NCI-H748 treated with DMSO at 0.1 percent for 48 hours (cell line): ENCODE measurements at regions not wholly inside any gene's neighbourhood (a gene's known extent, or its start where the extent isn't known, plus 50 kb on each side); places are given as distances from the start of the nearest gene placed in this dataset.

Experiments
- DNase-seq: peaks from one replicate; lab custom pipeline; 2025; lab: John Stamatoyannopoulos, UW

DNA sequence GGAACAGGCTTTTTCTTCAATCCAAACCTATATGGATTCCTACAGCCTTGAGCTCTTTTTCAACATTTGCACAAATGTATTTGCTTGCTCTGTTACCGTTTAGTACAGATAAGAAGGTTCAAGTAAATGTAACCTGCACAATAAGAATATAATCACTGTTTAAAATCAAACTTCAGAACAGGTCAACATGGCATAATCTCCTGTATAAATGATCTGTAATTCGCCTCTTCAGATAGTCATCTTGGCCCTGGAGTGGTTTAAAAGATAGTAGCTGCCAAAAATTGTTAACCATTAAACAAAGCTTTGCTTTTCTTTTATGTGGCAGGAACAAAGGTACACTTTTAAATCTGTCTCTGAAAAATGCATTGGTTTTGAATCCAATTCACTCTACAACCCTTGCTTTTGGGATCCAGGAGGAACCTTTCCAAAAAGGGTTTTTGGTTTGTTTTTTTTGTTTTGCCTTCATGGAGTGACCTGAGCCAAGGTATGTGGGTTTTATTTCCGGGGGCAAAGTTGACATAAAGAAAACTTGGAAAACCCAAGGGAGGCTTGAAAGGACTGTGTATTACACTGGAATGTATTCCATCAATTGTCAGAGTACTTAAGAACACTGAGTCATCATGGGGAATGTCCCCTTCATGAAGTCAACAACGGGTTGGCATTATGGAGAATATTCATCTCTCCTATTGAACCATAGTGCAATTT is 210.4 kb upstream of the HCCS start:
- DNase-seq: no peak

DNA sequence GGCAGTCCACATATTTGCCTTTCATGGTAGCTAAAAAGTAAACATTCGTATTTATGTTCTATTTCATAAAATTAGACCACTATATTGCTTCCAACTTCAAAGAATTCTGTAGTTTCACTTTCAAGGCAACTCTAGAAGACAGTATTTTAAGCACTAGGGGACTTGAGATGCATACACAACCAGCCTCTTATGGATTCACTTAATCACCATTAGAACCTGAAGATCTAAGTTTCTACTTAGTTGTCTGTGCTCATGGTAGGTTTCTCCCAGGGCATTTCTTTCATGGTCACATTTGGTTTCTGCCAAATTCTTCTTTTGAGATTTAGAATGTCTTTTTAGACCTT is 209.9 kb upstream of the HCCS start:
- no peak for DNase-seq

- no peak for DNase-seq
Observed at GRCh38 chrX:10902001-10902400, 209.1 kb upstream of the HCCS start.

- no peak for DNase-seq
Observed at GRCh38 chrX:10903523-10903922, 207.6 kb upstream of the HCCS start.

DNA sequence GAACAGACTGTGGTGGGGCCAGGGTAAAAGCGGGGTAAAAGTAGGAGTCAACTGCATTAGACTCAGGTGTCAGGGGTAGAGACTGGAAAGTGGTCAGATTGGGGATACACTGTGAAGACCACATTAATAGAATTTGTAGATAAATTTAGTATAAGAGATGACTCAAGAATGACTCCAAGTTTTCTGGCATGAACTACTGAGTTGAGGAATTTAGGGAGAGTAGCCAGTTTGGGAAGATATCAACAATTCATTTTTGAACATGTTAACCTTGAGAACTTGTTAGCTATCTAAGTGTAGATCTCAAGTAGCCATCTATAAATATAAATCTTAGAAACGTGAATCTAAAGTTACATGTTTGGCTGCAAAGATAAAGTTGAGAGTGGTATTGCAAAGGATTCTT is 206.9 kb upstream of the HCCS start:
- no peak for DNase-seq

DNA sequence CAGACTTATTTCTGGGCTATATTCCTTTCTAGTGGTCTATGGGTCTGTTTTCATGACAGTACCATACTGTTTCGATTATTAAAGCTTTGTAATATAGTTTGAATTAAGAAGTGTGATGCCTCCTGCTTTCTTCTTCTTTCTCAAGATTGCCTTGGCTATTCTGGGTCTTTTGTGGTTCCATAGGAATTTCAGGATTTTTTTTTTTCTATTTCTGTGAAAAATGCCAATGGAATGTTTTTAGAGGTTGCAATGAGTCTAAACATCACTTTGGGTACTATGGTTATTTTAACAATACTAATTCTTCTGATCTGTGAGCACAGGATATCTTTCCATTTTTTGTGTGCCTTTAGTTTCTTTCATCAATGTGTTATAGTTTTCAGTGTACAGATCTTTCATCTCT is 204.3 kb upstream of the HCCS start:
- no peak for DNase-seq

GRCh38 chrX:10922159-10922558 is 189.0 kb upstream of the HCCS start:
- DNase-seq: no peak

DNA sequence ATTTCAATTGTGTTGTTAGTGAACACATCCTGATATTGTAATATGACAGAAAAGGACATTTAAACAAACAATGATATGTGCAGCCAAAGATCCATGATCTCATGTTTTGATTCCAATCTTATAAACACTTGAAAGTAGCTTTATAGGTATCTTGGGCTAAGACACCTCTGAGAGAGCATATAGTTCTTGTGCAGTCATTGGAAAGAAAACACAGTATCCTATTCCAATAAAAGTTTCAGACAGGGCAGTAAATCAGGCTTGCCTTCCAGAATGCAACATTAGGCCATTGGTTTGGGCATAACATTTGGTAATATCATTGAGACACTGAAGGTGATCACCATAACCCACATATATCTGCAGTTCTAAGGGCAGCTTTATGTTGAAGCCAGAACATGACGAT is 188.3 kb upstream of the HCCS start:
- DNase-seq: no peak

DNA sequence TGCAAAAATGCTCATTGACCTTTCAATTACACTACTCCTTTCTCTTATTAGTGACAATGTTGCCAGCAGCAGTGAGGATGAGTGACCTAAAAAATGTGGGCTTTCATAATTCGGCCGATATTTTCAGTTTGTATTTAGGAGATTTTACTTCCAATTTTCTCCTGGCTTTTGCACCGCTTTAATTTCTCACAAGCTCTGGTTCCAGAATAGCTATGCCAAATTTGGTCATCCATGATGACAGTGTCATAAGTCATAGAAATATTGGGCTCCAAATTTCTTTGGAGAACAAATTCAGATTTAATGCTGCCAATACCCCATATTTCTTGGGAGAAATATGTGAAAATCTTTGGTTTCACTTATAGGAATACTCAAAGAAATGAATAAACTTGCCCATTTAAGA is 187.7 kb upstream of the HCCS start:
- no peak for DNase-seq

DNA sequence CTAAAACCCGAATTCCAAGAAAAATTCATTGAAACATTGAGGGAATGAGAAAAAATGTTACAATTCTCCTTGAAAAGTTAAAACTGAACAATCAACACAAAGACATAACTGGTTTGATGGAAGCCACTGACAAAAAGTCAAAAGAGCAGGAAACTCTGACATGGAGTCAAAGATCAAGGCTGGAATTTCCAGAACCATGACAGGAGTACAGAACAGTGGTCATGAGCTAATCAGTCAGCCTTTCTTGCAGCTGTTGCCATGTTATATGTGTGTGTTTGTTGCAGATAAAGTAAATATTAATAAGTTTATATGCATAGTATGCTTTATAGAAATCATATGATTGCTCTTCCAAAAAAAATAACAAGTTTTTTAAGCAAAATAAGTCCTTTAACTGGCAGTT is 184.7 kb upstream of the HCCS start:
- no peak for DNase-seq

GRCh38 chrX:10926891-10927290 is 184.2 kb upstream of the HCCS start:
- DNase-seq: no peak

DNA sequence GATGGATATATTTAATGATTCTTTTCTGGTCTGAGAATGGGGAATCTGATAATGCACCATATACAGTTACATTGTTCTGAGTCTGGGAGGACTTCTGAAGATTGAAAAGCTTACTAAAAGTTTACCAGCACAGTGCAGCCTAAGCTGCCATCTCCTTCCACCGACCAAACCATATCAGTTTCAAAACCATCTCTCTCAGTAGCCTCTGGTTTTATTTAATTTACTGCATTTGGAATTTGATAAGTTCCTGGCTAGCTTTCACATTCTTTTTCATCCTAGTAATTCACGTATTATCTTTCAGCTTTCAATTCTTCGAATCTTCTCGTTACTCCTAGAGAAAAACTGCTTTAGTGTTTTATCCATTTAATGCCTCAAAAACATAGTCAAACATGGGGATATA is 181.4 kb upstream of the HCCS start:
- no peak for DNase-seq

DNA sequence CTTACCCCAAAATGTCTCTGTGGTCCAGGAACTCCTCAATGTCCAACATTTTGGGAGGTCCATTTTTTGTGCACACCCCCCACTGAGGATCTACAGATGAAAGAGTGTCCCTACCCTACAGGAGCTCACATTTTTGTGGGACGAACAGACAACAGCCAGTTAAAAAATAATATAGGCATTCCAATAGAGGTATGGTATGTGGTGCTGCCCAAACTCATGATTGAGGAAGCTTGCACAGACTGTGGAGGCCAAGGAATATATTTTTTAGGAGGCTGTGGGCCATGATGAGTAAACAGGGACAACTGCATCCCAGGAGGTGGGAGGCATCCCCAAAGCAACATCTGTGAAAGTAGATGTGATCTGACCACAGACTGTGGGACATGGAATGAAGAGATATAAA is 181.0 kb upstream of the HCCS start:
- no peak for DNase-seq

DNA sequence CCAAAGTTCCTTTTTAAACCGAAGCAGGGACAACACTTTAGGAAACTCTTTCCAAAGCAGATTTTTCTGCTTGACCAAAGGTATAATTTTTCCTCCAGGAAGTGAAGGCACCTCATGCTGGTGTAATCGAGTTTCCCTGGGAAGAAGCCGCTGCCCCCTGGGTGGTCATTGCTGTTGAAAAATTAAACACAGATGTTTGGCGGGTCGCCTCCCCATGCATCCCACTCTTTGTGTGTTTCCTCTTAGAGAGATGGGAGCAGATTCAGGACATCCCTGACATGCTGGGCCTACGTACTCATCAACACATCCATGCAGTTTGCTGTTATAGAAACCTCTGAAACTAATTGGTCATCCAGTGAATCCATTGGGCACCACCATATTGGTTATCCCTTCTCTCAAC is 179.2 kb upstream of the HCCS start:
- DNase-seq: no peak

GRCh38 chrX:10932842-10933440 is 178.2 kb upstream of the HCCS start:
- peak; percentile 54 for DNase-seq

DNA sequence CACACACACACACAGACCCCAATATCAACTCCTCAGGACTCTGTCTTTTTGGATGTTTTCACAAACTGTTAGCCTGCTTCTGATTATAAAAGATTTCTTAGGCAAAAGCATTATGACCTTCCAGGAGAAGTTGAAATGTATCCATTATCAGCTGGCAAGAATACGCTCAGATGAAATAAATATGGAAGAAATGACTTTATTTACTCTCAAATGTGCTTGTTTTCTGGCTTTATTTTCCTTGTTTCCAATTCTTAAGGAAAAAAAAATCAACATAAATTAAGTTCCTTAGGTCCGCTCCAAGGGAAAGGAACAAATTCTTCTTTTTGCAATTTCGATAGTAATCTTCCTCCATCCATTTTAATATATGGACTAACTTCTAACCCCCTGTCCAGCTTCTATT is 175.6 kb upstream of the HCCS start:
- DNase-seq: no peak

GRCh38 chrX:10936976-10937375 is 174.2 kb upstream of the HCCS start:
- DNase-seq: no peak

DNA sequence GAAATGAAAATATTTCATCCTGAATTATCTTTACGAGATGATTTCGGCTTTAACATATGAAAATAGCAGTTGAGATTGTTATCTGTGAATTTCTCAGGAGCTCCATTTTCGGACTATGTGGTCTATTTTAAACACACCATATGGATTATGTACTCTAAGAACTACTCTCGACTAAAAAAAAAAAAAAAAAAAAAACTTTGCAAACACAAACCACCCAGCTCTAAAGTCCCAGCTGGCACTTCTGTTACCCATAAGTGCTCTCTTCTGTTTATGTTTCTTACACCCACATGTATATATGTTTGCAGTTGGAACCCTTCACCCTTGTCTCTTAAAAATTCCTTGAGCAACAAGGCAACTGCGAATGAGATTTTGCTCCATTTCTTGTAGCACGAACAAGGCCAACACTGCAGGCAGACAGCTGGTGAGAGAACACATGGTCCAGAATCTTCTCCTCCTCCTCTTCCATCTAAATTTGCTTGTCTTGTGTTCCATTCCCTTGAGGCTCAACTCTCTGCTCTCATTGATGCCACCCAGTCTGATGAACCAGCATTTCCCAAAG is 172.7 kb upstream of the HCCS start:
- no peak for DNase-seq

GRCh38 chrX:10939424-10939823 is 171.7 kb upstream of the HCCS start:
- no peak for DNase-seq

- no peak for DNase-seq
Observed at GRCh38 chrX:10944136-10944885, 166.8 kb upstream of the HCCS start.

DNA sequence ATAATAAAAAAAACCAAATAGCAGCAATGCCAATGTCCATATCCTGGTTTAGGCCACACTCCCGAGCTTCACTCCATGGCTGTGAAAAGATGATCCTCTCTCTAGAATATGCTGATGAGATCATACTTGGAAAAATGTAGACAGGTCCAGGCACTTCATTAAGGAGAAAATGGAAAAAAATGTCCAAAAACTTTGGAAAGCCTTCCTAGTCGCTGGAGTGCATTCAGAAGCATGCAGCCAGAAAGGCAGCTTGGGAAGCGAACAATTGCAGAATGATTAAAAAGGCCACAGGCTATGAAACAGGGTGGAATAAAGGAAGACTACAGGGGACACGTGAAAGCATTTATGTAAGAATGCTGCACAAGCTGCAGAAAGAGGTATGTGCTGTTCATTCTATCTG is 165.6 kb upstream of the HCCS start:
- DNase-seq: no peak

DNA sequence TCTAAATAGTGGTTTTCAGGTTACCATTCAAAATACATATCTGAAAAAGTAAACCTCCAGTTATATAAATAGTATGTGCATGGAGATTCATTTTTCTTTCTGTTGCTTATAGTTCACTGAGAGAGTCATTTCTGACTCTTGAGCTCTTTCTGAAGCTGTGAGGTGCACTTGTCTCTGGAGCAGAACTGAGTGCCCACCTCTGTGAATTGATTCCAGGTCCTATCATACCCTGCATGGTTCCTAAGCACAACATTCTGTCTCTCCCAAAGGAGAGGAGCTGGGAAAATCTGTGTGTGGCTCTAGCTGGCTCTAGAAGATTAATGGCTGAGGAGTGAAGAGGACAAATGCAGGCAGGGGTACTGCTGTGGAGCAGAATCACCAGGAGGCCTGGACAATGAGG is 161.6 kb upstream of the HCCS start:
- no peak for DNase-seq

DNA sequence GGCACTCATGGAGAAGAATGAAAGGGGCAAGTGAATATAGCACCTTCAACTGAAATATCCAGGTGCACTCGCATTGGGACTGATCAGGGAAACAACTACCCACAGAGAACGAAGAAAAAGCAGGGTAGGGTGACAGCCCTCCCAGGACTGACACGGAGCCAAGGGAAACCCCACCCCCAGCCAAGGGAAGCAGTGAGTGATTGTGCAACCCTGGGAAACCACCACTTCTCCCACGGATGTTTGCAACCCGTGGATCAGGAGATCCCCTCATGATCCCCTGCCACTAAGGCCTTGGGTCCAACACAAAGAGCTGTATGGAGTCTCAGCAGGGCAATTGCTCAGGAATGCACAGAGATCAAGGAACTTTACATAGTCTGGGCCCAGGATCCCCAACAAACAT is 158.5 kb upstream of the HCCS start:
- no peak for DNase-seq
